ENCODE measurements at regions not wholly inside any gene's neighbourhood (a gene's known extent, or its start where the extent isn't known, plus 50 kb on each side); places are given as distances from the start of the nearest gene placed in this dataset.

GRCh38 chr1:188423073-188423472 is 1594.3 kb downstream of the PLA2G4A start:
- TF ChIP-seq TOX (CRISPR knock-in tag; IDR thresholded peaks at IDR 0.05; ENCODE audit: borderline replicate concordance) (no peak), BACH2 (CRISPR knock-in tag; IDR thresholded peaks at IDR 0.05; ENCODE audit: borderline replicate concordance) (no peak), CREB5 (CRISPR knock-in tag; IDR thresholded peaks at IDR 0.05; ENCODE audit: low read depth) (no peak), PATZ1 (CRISPR knock-in tag; IDR thresholded peaks at IDR 0.05; ENCODE audit: borderline replicate concordance) (no peak), ESRRG (CRISPR knock-in tag; IDR thresholded peaks at IDR 0.05) (no peak), SNAI2 (CRISPR knock-in tag; IDR thresholded peaks at IDR 0.05) (no peak), ZFP3 (CRISPR knock-in tag; IDR thresholded peaks at IDR 0.05) (no peak), TSHZ2 (CRISPR knock-in tag; IDR thresholded peaks at IDR 0.05) (no peak), ZC3H10 (CRISPR knock-in tag; IDR thresholded peaks at IDR 0.05) (no peak), ZNF8 (CRISPR knock-in tag; IDR thresholded peaks at IDR 0.05) (no peak), ZNF70 (CRISPR knock-in tag; IDR thresholded peaks at IDR 0.05) (no peak), CSRNP3 (CRISPR knock-in tag; IDR thresholded peaks at IDR 0.05) (no peak)
- no peak for ATAC-seq

GRCh38 chr1:188424176-188424575 is 1595.4 kb downstream of the PLA2G4A start:
- ATAC-seq = no peak
- TF ChIP-seq POU6F1 (CRISPR knock-in tag; IDR thresholded peaks at IDR 0.05; ENCODE audit: borderline replicate concordance, low read depth) = no peak
- no peak for TF ChIP-seq TSHZ2 (CRISPR knock-in tag; IDR thresholded peaks at IDR 0.05)
- no peak for TF ChIP-seq ZNF565 (CRISPR knock-in tag; conservative IDR thresholded peaks at IDR 0.05; ENCODE audit: low read depth)
- no peak for TF ChIP-seq ESRRG (CRISPR knock-in tag; IDR thresholded peaks at IDR 0.05)
- TF ChIP-seq CSDC2 (CRISPR knock-in tag; IDR thresholded peaks at IDR 0.05) = no peak
- TF ChIP-seq SNAI2 (CRISPR knock-in tag; IDR thresholded peaks at IDR 0.05) = no peak
- TF ChIP-seq CREB5 (CRISPR knock-in tag; IDR thresholded peaks at IDR 0.05; ENCODE audit: low read depth) = no peak
- TF ChIP-seq TCF4 (CRISPR knock-in tag; IDR thresholded peaks at IDR 0.05; ENCODE audit: borderline replicate concordance) = no peak
- no peak for TF ChIP-seq PPARA (CRISPR knock-in tag; IDR thresholded peaks at IDR 0.05; ENCODE audit: borderline replicate concordance)
- TF ChIP-seq ZFP30 (CRISPR knock-in tag; IDR thresholded peaks at IDR 0.05) = no peak
- TF ChIP-seq TOX (CRISPR knock-in tag; IDR thresholded peaks at IDR 0.05; ENCODE audit: borderline replicate concordance) = no peak
- no peak for TF ChIP-seq PATZ1 (CRISPR knock-in tag; IDR thresholded peaks at IDR 0.05; ENCODE audit: borderline replicate concordance)
- TF ChIP-seq ZFP3 (CRISPR knock-in tag; IDR thresholded peaks at IDR 0.05) = no peak
- TF ChIP-seq CSRNP3 (CRISPR knock-in tag; IDR thresholded peaks at IDR 0.05) = no peak
- TF ChIP-seq ZC3H10 (CRISPR knock-in tag; IDR thresholded peaks at IDR 0.05) = no peak
- TF ChIP-seq ZNF8 (CRISPR knock-in tag; IDR thresholded peaks at IDR 0.05) = no peak

All from SK-N-SH treated with all-trans-retinoic acid at 6 μM for 48 hours (cell line).